GM19023 (cell line): ENCODE measurements at regions not wholly inside any gene's neighbourhood (a gene's known extent, or its start where the extent isn't known, plus 50 kb on each side); places are given as distances from the start of the nearest gene placed in this dataset.

Experiments
- ATAC-seq: cut with Tn5 transposase; IDR thresholded peaks from one replicate; pipeline ENCODE4 v1.9.1; 2021; ENCODE audit warnings: mild to moderate bottlenecking, moderate library complexity; ENCODE audit not compliant: unreplicated experiment

GRCh38 chr3:22969276-22969675, 233.9 kb upstream of the UBE2E2 start:
- no peak for ATAC-seq

- no peak for ATAC-seq
Measured at GRCh38 chr3:22971497-22971896, 231.6 kb upstream of the UBE2E2 start.

- no peak for ATAC-seq
Measured at GRCh38 chr3:22977042-22977441, 226.1 kb upstream of the UBE2E2 start.

DNA sequence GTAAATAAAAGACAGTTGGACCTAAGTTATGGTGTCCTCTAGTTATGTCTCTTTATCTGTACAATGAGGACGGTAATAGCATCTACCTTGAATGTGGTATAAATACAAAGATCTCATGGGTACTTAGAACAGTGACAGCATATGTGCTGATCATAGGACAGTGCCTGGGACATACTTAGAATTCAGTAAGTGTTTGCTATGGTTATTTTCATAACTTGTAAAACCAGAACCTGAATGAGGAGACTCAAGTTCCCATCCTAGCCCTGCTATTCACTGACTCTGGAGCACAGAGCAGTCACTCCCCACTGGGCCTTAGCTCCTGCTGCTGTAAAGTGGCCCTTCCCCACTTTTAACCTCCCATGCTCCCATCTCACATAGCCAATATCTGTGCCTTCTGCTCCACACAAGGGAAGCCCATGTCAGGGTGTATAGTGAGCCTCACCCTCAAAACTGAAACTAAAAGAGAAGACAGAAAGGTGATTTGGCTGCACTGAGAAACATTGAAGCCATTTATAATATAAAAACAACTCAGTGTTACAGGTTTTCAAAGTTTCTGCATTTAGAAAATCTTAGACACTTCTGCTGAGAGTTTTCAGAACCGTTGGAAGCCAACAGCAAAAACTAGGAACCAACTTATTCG, 225.4 kb upstream of the UBE2E2 start:
- ATAC-seq: no peak

DNA sequence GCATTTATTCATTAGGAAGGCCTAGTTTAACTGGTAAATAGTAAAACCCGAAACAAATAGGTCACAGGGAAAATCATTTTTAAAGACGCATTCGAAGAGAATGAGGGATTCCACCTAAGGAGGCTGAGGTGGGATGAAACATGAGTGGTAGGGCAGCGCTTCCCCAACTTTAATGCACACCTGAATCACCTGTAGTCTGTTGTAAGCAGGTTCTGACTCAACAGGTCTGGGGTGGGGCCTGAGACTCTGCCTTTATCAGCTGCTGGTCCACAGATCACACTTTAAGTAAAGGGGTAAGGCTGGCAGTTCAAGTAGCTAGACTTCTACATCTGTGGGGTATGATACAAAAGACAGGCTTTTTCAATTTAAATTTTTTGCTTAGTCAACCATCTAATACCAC, 223.5 kb upstream of the UBE2E2 start:
- no peak for ATAC-seq

DNA sequence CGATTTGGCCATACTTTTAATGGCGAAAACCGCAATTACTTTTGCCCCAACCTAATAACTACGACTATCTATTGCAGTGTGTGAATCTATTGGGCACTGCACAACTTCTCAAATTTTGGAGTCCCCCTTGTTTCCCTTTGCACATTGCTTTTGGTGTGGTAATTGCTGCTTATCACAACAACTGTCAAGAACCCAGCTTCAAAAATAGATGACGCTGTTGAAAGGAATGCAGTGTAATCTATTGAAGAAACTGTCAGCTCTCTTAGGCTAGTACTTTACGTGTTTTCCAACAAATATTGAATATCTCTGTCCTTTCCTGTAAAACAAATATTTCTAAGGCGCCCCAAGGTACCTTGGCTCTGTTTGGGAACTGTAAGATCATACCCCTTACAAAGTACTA, 222.8 kb upstream of the UBE2E2 start:
- no peak for ATAC-seq

DNA sequence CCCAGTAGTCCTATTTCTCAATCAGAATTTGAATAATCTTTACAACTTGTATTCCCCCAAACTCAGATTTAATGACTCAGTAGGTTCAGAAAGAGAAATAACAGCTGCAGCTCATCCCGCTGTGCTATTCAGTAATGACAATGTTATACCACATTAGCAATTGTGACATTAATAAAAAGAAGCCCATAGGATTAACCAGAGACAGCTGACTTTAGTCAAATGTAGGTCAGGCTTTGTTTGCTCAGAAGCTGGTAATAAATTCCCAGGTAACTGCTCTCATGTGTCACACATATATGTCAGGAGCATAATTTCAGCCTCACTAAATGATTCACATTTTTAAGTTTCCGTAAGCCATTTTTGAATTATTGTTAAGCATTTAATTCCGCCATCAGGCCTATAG, 222.0 kb upstream of the UBE2E2 start:
- no peak for ATAC-seq

- no peak for ATAC-seq
Measured at GRCh38 chr3:22981861-22982260, 221.3 kb upstream of the UBE2E2 start.

DNA sequence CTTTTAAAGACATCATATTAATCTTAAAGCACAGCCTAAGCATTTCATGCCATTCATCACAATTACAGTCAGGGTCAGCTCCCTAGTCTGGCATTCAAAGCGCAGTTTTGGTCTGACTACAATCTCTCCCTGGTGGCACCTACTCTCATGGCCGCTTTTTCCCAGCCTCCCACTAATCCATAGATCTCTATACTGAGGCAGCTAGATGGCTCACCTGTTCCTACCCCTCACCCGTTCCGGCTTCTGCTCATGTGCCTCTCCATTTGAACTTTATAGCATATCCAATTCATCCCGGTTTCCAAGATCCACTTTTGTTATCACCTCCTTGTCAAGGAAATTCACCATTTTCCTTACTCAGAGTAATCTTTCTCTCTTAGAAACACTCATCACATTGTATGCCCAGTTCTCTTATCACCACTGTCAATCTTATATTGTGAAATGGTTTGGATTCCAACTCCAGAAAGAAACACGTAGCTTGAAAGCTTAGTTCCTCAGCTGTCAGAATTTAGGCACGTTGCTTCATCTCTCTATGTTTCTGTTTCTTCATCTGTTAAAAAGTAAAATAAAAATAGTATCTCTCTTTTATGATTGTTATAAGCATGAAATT, 220.0 kb upstream of the UBE2E2 start:
- ATAC-seq: no peak

DNA sequence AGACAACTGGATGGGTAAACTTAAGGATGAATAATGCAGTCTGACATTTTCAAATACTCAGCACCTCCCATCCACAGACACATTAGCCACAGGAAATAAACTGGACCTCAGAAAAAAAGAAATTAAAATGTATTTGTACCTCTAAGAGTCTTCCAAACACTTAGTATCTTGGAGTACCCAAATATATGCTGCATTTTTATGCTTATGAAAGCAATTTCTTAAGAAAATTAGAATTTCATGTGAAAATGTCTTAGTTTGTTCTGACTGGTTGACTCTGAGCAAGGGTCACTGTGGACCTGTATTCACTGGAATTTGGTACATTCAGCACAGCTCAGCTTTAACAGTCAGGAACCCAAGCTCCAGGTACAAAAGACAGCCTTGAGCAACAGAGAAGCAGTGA, 216.2 kb upstream of the UBE2E2 start:
- ATAC-seq: no peak

DNA sequence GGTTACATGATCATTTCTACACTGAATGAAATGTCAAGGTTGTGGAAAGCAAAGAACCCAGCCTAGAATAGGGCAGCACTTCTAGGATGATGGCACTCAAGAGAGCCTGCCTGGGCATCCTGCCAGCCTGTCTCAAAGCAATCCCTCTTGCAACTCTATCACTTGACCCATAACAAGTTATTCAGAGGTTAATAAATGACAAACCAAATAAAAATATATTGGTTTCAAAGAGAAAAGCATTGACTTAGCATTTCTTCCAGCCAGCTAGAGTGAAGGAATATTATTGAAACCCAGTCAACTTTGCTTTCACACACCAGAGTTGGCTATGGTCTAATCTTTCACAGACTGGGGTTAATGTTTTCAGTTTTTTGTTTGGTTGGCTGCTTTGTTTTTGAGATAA, 214.6 kb upstream of the UBE2E2 start:
- no peak for ATAC-seq

DNA sequence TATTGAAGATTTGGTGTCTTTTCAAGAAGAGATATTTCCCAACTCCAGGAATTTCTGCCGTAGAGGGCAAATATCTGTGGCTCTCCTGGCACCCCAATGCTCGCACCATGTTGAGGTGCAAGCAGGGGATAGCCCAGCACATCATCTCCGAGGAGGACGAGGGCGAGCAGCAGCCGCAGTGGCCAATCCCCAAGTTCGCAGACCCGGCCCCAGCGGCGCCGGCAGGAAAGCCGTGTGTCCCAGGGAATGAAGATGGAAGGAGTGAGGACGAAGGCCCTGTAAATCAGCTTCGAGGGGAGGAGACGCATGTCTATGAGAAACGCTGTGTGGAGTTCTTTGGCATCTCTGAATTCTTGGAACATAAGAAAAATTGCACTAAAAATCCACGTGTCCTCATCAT, 213.4 kb upstream of the UBE2E2 start:
- ATAC-seq: no peak

- ATAC-seq: no peak
Measured at GRCh38 chr3:22990291-22991200, 212.6 kb upstream of the UBE2E2 start.

DNA sequence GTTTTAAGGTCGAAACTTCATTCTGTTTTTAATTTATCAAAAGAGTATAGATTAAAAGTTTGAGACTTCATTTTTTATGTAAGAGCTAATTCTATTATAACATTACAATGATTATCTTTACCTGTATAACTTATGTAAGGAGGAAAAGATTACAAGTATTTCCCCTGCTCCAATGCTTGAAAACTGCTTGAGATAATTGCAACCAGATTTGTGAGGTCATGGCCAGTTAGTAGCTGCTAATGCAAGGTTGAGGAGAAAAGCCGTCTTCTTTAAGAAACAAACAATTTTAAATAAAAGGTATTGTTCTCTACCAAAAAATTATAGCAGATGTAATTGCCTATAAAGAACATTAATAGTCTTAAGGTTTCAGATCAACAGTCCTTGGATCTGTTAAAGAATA, 208.3 kb upstream of the UBE2E2 start:
- ATAC-seq: no peak

DNA sequence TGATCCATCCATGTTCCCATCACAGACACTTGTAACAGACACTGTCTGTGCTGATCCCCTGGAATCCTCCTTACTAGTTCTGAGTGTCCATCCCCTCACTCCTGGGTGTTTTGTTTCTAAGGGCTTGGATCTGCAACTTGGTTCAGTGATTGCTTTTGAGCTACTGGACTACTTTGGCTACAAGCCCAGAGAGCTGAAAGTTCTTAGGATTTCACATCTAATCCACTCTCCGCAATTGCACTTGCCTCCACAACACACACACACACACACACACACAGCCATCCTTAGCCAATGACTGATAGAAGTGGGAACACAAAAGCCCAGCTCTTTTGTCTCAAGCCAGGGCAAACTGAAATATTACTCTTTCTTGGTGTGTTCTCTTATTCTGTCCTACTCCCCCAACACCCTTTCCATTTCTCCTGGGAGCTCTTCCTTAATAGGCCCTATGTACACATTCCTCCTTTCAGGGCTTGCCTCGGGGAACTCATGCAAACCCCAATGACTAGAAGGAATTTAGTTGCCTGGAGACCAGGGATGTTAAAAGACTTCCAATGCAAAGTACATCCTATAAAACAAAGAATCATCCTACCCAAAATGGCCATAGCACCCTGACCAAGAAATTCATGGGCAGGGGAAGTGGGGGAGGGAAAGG, 206.1 kb upstream of the UBE2E2 start:
- no peak for ATAC-seq

DNA sequence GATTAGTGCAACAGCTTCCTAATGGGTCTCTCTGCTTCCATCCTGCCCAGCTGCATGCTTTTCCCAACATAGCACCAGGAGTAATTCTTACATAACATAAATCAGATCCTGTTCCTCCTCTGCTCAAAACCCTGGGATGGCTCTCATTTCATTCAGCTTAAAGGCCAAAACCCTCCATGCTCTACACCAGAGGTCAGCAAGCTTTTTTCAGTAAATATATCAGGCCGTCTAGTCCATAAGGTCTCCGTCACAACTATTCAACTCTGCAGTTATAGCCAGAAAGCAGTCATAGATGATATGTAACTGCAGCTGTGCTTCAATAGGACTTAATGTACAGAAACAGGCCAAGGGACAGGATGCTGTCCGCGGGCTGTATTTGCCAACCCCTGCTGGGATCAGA, 202.8 kb upstream of the UBE2E2 start:
- ATAC-seq: no peak

GRCh38 chr3:23002151-23002550, 201.0 kb upstream of the UBE2E2 start:
- no peak for ATAC-seq

GRCh38 chr3:23002836-23003732, 200.0 kb upstream of the UBE2E2 start:
- ATAC-seq: no peak

DNA sequence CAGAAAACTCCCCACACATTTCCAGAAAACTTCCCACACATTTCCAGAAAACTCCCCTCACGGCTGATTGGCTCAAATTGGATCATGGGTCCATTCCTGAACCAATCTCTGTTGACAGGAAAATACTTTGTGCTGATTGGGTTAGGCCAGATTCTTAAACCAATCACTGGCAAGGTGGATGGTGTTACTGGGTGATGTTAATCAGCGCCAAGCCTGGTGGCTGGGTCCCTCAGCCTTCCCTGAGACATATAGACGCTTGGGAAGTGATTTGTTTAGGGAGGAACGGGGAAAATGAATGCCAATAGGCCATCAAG, 199.4 kb upstream of the UBE2E2 start:
- no peak for ATAC-seq

DNA sequence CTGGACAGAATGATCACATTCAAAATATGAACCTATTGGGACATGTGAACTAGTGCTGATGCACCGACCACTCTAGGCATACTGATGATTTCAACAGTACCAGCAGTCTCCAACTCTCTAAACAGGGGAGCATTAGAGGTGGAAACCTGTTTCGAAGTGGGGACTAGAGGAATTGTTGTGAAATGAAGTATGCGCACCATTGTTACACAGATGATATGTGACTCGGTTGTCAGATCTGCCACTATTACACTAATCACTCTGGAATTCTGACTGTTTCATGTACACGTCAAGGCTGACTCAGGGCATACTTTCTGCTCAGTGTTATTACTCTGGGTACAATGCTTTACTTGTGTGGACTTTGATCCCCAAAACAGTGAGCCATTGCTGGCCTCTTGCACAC, 198.2 kb upstream of the UBE2E2 start:
- ATAC-seq: no peak

DNA sequence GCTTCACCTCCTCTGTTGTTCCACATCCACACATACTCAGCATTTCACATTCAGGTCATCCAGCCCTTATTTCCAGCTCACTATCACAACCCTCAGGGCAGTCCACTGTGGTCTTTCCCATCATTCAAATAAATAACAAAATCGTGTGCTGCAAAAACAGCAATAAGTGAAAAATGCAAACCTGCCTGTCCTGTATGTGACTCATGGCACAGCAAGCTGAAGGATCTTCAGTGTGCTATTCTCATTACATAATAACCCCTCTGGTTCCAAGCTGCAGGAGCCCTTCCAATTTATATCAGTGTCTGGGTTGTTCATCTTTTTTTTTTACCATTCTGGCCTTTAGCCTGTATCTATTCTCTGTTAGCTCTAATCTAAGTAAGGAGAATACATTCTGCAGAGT, 185.3 kb upstream of the UBE2E2 start:
- ATAC-seq: no peak
